ENCODE measurements at regions not wholly inside any gene's neighbourhood (a gene's known extent, or its start where the extent isn't known, plus 50 kb on each side); places are given as distances from the start of the nearest gene placed in this dataset.
A peak's percentile ranks its signal among the peaks of the same experiment; 100 is the strongest.

- H3K4me3 Mint-ChIP-seq: peak overlapping the region in 1 of 3 donors; percentile 88
- no peaks in the 10 kb centered on the region for H3K9me3 ChIP-seq
- peaks cover 0 to 18% of the 10 kb centered on the region in 2 donors for H3K36me3 ChIP-seq (ENCODE audit: control insufficient read depth in 2 of 2, extremely low read depth in 1 of 2, insufficient read depth in 1 of 2, low read length in 1 of 2)
- H3K4me1 ChIP-seq (ENCODE audit: control insufficient read depth in 1 of 2, extremely low read depth in 1 of 2, insufficient read depth in 2 of 2, low read length in 2 of 2): peaks cover 54 to 99% of the 10 kb centered on the region in 2 experiments
- ATAC-seq (replicated peaks in 1 of 4) (no peak), DNase-seq (no peak)
- CTCF ChIA-PET: no interaction called here
- POLR2A ChIA-PET: no interaction called here
- H3K4me3 ChIP-seq (ENCODE audit: control insufficient read depth in 1 of 2, extremely low read depth in 1 of 2, low read length in 1 of 2): no peak overlapping the region
- WGBS (ENCODE audit: insufficient coverage): 70% methylated on average over 2 of the region's 6 CpGs
- no peaks in the 10 kb centered on the region for H3K27me3 Mint-ChIP-seq
- H3K27me3 ChIP-seq (replicated peaks in 1 of 2; ENCODE audit: control insufficient read depth in 2 of 2, extremely low read depth in 1 of 2, insufficient read depth in 2 of 2, low read length in 1 of 2): no peaks in the 10 kb centered on the region
- peak overlapping the region; percentile 11 for H3K27ac ChIP-seq (ENCODE audit: low read length)
- peaks cover 2% of the 10 kb centered on the region for H3K36me3 Mint-ChIP-seq
- H3K9me3 Mint-ChIP-seq: no peaks in the 10 kb centered on the region
- H3K4me1 Mint-ChIP-seq: peaks cover 98 to 99% (median 99%) of the 10 kb centered on the region in 3 donors
- H3K27ac Mint-ChIP-seq: peak overlapping the region; percentile 72 to 97
These were observed 239.1 kb downstream of the SEC14L1 start for GRCh38 chr17:77379832-77380231.

- H3K36me3 Mint-ChIP-seq: peaks cover 2% of the 10 kb centered on the region
- H3K27ac Mint-ChIP-seq: peak overlapping the region; percentile 96 to 97
- Histone ChIP-seq H3K4me1 (ENCODE audit: control insufficient read depth in 1 of 2, extremely low read depth in 1 of 2, insufficient read depth in 2 of 2, low read length in 2 of 2) (peaks cover 61 to 99% of the 10 kb centered on the region in 2 experiments), H3K4me3 (ENCODE audit: control insufficient read depth in 1 of 2, extremely low read depth in 1 of 2, low read length in 1 of 2) (peak overlapping the region in 1 of 2 donors; percentile 5), H3K27me3 (replicated peaks in 1 of 2; ENCODE audit: control insufficient read depth in 2 of 2, extremely low read depth in 1 of 2, insufficient read depth in 2 of 2, low read length in 1 of 2) (no peaks in the 10 kb centered on the region), H3K9me3 (no peaks in the 10 kb centered on the region), H3K27ac (ENCODE audit: low read length) (peak overlapping the region; percentile 30), H3K36me3 (ENCODE audit: control insufficient read depth in 2 of 2, extremely low read depth in 1 of 2, insufficient read depth in 1 of 2, low read length in 1 of 2) (peaks cover under 1 to 18% of the 10 kb centered on the region in 2 donors)
- WGBS (ENCODE audit: insufficient coverage): 93% methylated on average over 3 of the region's 11 CpGs
- peaks cover 91 to 94% (median 93%) of the 10 kb centered on the region in 3 donors for H3K4me1 Mint-ChIP-seq
- peak overlapping the region in 1 of 3 donors; percentile 88 for H3K4me3 Mint-ChIP-seq
- H3K9me3 Mint-ChIP-seq: no peaks in the 10 kb centered on the region
- DNase-seq (no peak), ATAC-seq (replicated peaks in 1 of 4) (no peak)
- ChIA-PET POLR2A (no interaction called here), CTCF (no interaction called here)
- no peaks in the 10 kb centered on the region for H3K27me3 Mint-ChIP-seq
These were observed 239.8 kb downstream of the SEC14L1 start for GRCh38 chr17:77380395-77381184.

GRCh38 chr17:77381185-77381700, 240.5 kb downstream of the SEC14L1 start:
- Histone ChIP-seq H3K9me3 (no peaks in the 10 kb centered on the region), H3K27ac (ENCODE audit: low read length) (peak overlapping the region; percentile 30), H3K4me3 (ENCODE audit: control insufficient read depth in 1 of 2, extremely low read depth in 1 of 2, low read length in 1 of 2) (peak overlapping the region in 1 of 2 donors; percentile 5), H3K4me1 (ENCODE audit: control insufficient read depth in 1 of 2, extremely low read depth in 1 of 2, insufficient read depth in 2 of 2, low read length in 2 of 2) (peaks cover 67 to 99% of the 10 kb centered on the region in 2 experiments), H3K27me3 (replicated peaks in 1 of 2; ENCODE audit: control insufficient read depth in 2 of 2, extremely low read depth in 1 of 2, insufficient read depth in 2 of 2, low read length in 1 of 2) (no peaks in the 10 kb centered on the region), H3K36me3 (ENCODE audit: control insufficient read depth in 2 of 2, extremely low read depth in 1 of 2, insufficient read depth in 1 of 2, low read length in 1 of 2) (peaks cover 4 to 18% of the 10 kb centered on the region in 2 donors)
- DNase-seq: no peak
- Mint-ChIP-seq H3K27ac (peak overlapping the region; percentile 96 to 97), H3K27me3 (no peaks in the 10 kb centered on the region), H3K9me3 (no peaks in the 10 kb centered on the region), H3K4me1 (peaks cover 89 to 94% (median 93%) of the 10 kb centered on the region in 3 donors), H3K36me3 (peaks cover 2% of the 10 kb centered on the region), H3K4me3 (peak overlapping the region; percentile 17 to 88 (median 50))
- no CpG with 5 or more reads among the region's 4 CpGs for WGBS (ENCODE audit: insufficient coverage)
- ATAC-seq (replicated peaks in 1 of 4): no peak
- ChIA-PET CTCF (interaction anchor here in 1 of 2 donors (0.6 kb wide), 1 partner anchor 114 kb away, joined by 4 read pairs; no protein-coding TSS in a partner anchor), POLR2A (interaction anchor here in 1 of 2 donors (0.6 kb wide), 1 partner anchor 9 kb away, joined by 10 read pairs; no protein-coding TSS in a partner anchor)

GRCh38 chr17:77381731-77382130, 241.0 kb downstream of the SEC14L1 start:
- H3K4me3 Mint-ChIP-seq: peak overlapping the region; percentile 60 to 88 (median 68)
- Histone ChIP-seq H3K27ac (ENCODE audit: low read length) (peak overlapping the region; percentile 30), H3K27me3 (replicated peaks in 1 of 2; ENCODE audit: control insufficient read depth in 2 of 2, extremely low read depth in 1 of 2, insufficient read depth in 2 of 2, low read length in 1 of 2) (no peaks in the 10 kb centered on the region), H3K4me1 (ENCODE audit: control insufficient read depth in 1 of 2, extremely low read depth in 1 of 2, insufficient read depth in 2 of 2, low read length in 2 of 2) (peaks cover 70 to 99% of the 10 kb centered on the region in 2 experiments), H3K9me3 (no peaks in the 10 kb centered on the region), H3K36me3 (ENCODE audit: control insufficient read depth in 2 of 2, extremely low read depth in 1 of 2, insufficient read depth in 1 of 2, low read length in 1 of 2) (peaks cover 4 to 18% of the 10 kb centered on the region in 2 donors), H3K4me3 (ENCODE audit: control insufficient read depth in 1 of 2, extremely low read depth in 1 of 2, low read length in 1 of 2) (peak overlapping the region in 1 of 2 donors; percentile 30)
- peaks cover 2% of the 10 kb centered on the region for H3K36me3 Mint-ChIP-seq
- ChIA-PET POLR2A (interaction anchor here (0.6 kb wide), 2 partner anchors 8 to 33 kb away, joined by 7 to 10 read pairs; no protein-coding TSS in a partner anchor), CTCF (interaction anchor here in 1 of 2 donors (0.6 kb wide), 1 partner anchor 113 kb away, joined by 4 read pairs; no protein-coding TSS in a partner anchor)
- DNase-seq (no peak), ATAC-seq (replicated peaks in 1 of 4) (no peak)
- peak overlapping the region; percentile 96 to 97 for H3K27ac Mint-ChIP-seq
- 93% methylated on average over 3 of the region's 8 CpGs for WGBS (ENCODE audit: insufficient coverage)
- no peaks in the 10 kb centered on the region for H3K27me3 Mint-ChIP-seq
- H3K4me1 Mint-ChIP-seq: peaks cover 89 to 94% (median 93%) of the 10 kb centered on the region in 3 donors
- no peaks in the 10 kb centered on the region for H3K9me3 Mint-ChIP-seq

- H3K36me3 ChIP-seq (ENCODE audit: control insufficient read depth in 2 of 2, extremely low read depth in 1 of 2, insufficient read depth in 1 of 2, low read length in 1 of 2): peaks cover 4 to 22% of the 10 kb centered on the region in 2 donors
- Mint-ChIP-seq H3K4me1 (peaks cover 89 to 94% (median 93%) of the 10 kb centered on the region in 3 donors), H3K36me3 (peaks cover 2% of the 10 kb centered on the region), H3K9me3 (no peaks in the 10 kb centered on the region), H3K27me3 (no peaks in the 10 kb centered on the region), H3K27ac (peak overlapping the region; percentile 96 to 97), H3K4me3 (peak overlapping the region; percentile 60 to 88 (median 68))
- peak overlapping the region; percentile 20 to 49 for H3K4me3 ChIP-seq (ENCODE audit: control insufficient read depth in 1 of 2, extremely low read depth in 1 of 2, low read length in 1 of 2)
- H3K4me1 ChIP-seq (ENCODE audit: control insufficient read depth in 1 of 2, extremely low read depth in 1 of 2, insufficient read depth in 2 of 2, low read length in 2 of 2): peaks cover 65 to 99% of the 10 kb centered on the region in 2 experiments
- 7% methylated on average over 3 of the region's 13 CpGs for WGBS (ENCODE audit: insufficient coverage)
- H3K27me3 ChIP-seq (replicated peaks in 1 of 2; ENCODE audit: control insufficient read depth in 2 of 2, extremely low read depth in 1 of 2, insufficient read depth in 2 of 2, low read length in 1 of 2): no peaks in the 10 kb centered on the region
- ChIA-PET POLR2A (interaction anchor here in 1 of 2 donors (0.6 kb wide), 1 partner anchor 32 kb away, joined by 7 read pairs; no protein-coding TSS in a partner anchor), CTCF (interaction anchor here in 1 of 2 donors (1.0 to 1.2 kb wide), 2 partner anchors 47 to 59 kb away, joined by 3 to 8 read pairs; no protein-coding TSS in a partner anchor)
- no peaks in the 10 kb centered on the region for H3K9me3 ChIP-seq
- ATAC-seq (replicated peaks in 1 of 4) (peak; percentile 77 to 80 (median 78)), DNase-seq (peak in 28 of 35 experiments; percentile 23 to 71 (median 45))
- H3K27ac ChIP-seq (ENCODE audit: low read length): peak overlapping the region; percentile 43
These were observed 241.7 kb downstream of the SEC14L1 start for GRCh38 chr17:77382356-77382911.
